ENCODE measurements at regions not wholly inside any gene's neighbourhood (a gene's known extent, or its start where the extent isn't known, plus 50 kb on each side); places are given as distances from the start of the nearest gene placed in this dataset.
A peak's percentile ranks its signal among the peaks of the same experiment; 100 is the strongest.

DNA sequence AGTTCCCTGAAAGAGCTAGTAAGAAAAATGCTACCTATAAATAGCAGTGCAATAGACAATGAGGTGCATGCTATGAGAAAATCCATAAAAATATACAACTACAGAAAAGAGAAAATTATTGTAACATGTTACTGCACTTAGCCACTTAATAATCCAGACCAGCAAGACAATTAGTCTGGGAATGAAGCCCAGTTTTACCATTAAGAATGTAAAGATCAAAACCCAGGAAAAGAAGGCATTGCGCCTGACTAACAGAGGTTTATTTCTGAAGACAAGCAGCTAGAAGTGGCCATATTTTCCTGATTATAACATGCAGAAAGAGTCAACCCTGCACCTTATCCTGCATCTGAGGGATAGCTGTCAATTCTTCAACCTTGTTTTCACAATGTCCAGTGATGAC, 276.4 kb upstream of the PRMT6 start:
- Mint-ChIP-seq H3K4me1 (ENCODE audit: insufficient read depth, unreplicated experiment) (peaks cover 15% of the 10 kb centered on the region), H3K27me3 (ENCODE audit: insufficient read depth, unreplicated experiment) (no peaks in the 10 kb centered on the region), H3K4me3 (ENCODE audit: unreplicated experiment) (no peak overlapping the region), H3K36me3 (ENCODE audit: insufficient read depth, unreplicated experiment) (no peaks in the 10 kb centered on the region), H3K9me3 (ENCODE audit: unreplicated experiment) (no peaks in the 10 kb centered on the region), H3K27ac (ENCODE audit: low read depth, unreplicated experiment) (no peak overlapping the region)
- CTCF ChIA-PET, result no interaction called here
- POLR2A ChIA-PET, result no interaction called here
- BruUV-seq (replicated peaks), result no TSS peak
- no peak for TF ChIP-seq CTCF (IDR thresholded peaks at IDR 0.05; ENCODE audit: unreplicated experiment)
- DNase-seq (ENCODE audit: unreplicated experiment), result no peak
- intact Hi-C loops (cut with micrococcal nuclease), result no loop called here

- BruUV-seq (replicated peaks), result no TSS peak
- no peak for DNase-seq (ENCODE audit: unreplicated experiment)
- Mint-ChIP-seq H3K27ac (ENCODE audit: low read depth, unreplicated experiment) (peak overlapping the region; percentile 21), H3K9me3 (ENCODE audit: unreplicated experiment) (no peaks in the 10 kb centered on the region), H3K4me1 (ENCODE audit: insufficient read depth, unreplicated experiment) (peaks cover 15% of the 10 kb centered on the region), H3K36me3 (ENCODE audit: insufficient read depth, unreplicated experiment) (no peaks in the 10 kb centered on the region), H3K27me3 (ENCODE audit: insufficient read depth, unreplicated experiment) (no peaks in the 10 kb centered on the region), H3K4me3 (ENCODE audit: unreplicated experiment) (no peak overlapping the region)
- intact Hi-C loops (cut with micrococcal nuclease), result no loop called here
- ChIA-PET POLR2A (no interaction called here), CTCF (no interaction called here)
- no peak for TF ChIP-seq CTCF (IDR thresholded peaks at IDR 0.05; ENCODE audit: unreplicated experiment)
Observed at GRCh38 chr1:106780806-106781569, 275.5 kb upstream of the PRMT6 start.

DNA sequence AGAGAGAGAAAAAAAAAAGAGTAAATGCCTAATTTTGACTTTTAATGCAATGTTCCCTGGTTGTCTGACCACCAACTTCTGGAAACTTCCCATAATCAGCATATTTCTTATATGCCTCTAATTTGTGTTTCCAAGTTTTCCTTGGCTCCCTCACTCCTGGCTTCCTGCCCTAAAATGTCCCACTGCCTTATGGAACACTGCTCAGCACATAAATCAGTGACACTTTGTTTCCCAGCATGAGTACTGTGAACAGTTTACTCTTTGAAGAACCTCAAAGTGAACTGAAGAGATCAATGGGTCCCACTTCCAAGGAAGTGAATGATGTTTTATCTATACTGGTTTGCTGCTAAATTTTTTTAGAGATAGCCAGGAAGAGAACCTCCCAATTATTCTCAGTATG, 271.3 kb upstream of the PRMT6 start:
- Mint-ChIP-seq H3K27me3 (ENCODE audit: insufficient read depth, unreplicated experiment) (no peaks in the 10 kb centered on the region), H3K4me3 (ENCODE audit: unreplicated experiment) (no peak overlapping the region), H3K27ac (ENCODE audit: low read depth, unreplicated experiment) (no peak overlapping the region), H3K36me3 (ENCODE audit: insufficient read depth, unreplicated experiment) (no peaks in the 10 kb centered on the region), H3K9me3 (ENCODE audit: unreplicated experiment) (no peaks in the 10 kb centered on the region), H3K4me1 (ENCODE audit: insufficient read depth, unreplicated experiment) (peaks cover 15% of the 10 kb centered on the region)
- intact Hi-C loops (cut with micrococcal nuclease), result no loop called here
- no peak for DNase-seq (ENCODE audit: unreplicated experiment)
- ChIA-PET CTCF (interaction anchor here (0.6 kb wide), 1 partner anchor 100 kb away, joined by 3 read pairs; no protein-coding TSS in a partner anchor), POLR2A (no interaction called here)
- no TSS peak for BruUV-seq (replicated peaks)
- TF ChIP-seq CTCF (IDR thresholded peaks at IDR 0.05; ENCODE audit: unreplicated experiment), result no peak

DNA sequence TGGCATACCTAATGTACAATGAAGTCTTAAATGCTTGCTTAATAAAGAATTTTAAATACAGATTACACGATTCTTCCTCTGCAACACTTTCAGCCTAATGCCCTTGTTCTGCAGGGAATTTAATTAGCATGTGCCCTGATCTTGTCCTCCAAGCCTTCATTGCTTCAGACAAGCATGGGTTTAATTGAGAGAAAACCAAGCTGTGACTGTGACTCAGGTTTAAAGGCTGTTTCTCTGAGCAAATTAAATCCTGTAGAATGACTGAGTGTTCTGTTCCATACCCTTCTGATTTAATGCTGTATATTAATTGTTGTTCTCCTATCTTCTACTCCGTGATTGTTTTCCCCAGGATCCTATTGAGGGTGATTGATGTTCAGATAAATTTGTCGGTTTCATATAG, 269.0 kb upstream of the PRMT6 start:
- Mint-ChIP-seq H3K4me1 (ENCODE audit: insufficient read depth, unreplicated experiment) (no peaks in the 10 kb centered on the region), H3K4me3 (ENCODE audit: unreplicated experiment) (no peak overlapping the region), H3K27me3 (ENCODE audit: insufficient read depth, unreplicated experiment) (no peaks in the 10 kb centered on the region), H3K27ac (ENCODE audit: low read depth, unreplicated experiment) (no peak overlapping the region), H3K9me3 (ENCODE audit: unreplicated experiment) (no peaks in the 10 kb centered on the region), H3K36me3 (ENCODE audit: insufficient read depth, unreplicated experiment) (no peaks in the 10 kb centered on the region)
- no peak for DNase-seq (ENCODE audit: unreplicated experiment)
- intact Hi-C loops (cut with micrococcal nuclease), result no loop called here
- CTCF ChIA-PET, result no interaction called here
- no TSS peak for BruUV-seq (replicated peaks)
- no peak for TF ChIP-seq CTCF (IDR thresholded peaks at IDR 0.05; ENCODE audit: unreplicated experiment)
- POLR2A ChIA-PET, result no interaction called here

All from MCF 10A (cell line).